ENCODE measurements at regions not wholly inside any gene's neighbourhood (a gene's known extent, or its start where the extent isn't known, plus 50 kb on each side); places are given as distances from the start of the nearest gene placed in this dataset.
A peak's percentile ranks its signal among the peaks of the same experiment; 100 is the strongest.

DNA sequence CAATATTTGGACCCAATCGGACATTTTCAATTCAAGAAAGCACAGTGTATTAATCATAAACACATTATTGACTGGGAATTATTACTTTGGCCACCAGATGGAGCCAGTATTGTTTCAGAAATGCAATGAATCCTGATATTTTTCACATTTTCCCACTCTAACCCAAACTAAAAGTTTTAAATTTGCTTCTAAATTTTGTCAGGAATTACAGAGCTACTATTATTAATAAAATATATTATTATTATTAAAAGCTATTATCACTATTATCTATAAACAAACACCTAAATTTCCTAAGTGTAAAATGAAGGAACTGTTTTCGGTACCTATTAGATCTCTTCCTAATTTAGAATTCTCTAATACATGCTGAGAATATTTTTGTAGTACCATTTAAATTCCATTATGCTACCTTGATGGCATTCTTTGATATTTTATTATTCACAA, 245.3 kb downstream of the OGFRL1 start:
- TF ChIP-seq, protein P1, sequence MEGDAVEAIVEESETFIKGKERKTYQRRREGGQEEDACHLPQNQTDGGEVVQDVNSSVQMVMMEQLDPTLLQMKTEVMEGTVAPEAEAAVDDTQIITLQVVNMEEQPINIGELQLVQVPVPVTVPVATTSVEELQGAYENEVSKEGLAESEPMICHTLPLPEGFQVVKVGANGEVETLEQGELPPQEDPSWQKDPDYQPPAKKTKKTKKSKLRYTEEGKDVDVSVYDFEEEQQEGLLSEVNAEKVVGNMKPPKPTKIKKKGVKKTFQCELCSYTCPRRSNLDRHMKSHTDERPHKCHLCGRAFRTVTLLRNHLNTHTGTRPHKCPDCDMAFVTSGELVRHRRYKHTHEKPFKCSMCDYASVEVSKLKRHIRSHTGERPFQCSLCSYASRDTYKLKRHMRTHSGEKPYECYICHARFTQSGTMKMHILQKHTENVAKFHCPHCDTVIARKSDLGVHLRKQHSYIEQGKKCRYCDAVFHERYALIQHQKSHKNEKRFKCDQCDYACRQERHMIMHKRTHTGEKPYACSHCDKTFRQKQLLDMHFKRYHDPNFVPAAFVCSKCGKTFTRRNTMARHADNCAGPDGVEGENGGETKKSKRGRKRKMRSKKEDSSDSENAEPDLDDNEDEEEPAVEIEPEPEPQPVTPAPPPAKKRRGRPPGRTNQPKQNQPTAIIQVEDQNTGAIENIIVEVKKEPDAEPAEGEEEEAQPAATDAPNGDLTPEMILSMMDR (IDR thresholded peaks at IDR 0.05 in 4 of 5, conservative IDR thresholded peaks at IDR 0.05 in 1 of 5) = peak in 3 of 5 experiments; percentile 23 to 59 (median 51)
- TF ChIP-seq POLR2A (IDR thresholded peaks at IDR 0.05) = no peak
